ENCODE measurements at regions not wholly inside any gene's neighbourhood (a gene's known extent, or its start where the extent isn't known, plus 50 kb on each side); places are given as distances from the start of the nearest gene placed in this dataset.

DNA sequence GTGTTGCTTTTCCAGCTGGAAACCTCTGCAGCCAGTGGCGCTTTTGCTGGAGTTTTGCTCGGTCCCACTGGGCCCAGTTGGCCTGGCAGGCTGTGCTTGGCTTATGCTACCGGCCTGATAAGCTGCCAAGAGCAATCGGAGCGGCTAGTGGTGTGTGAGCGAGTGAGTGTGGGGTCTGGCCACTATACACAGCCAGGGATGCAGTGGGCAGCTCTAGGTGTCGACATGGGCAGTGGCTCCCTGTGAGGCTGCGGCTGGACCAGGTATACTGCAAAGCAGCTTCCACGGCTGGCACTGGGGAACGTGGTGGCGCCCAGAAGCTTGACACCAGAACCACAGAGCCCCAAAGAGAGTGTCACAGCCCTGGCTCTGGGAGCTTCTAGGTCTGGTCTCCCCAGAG lies 996.5 kb downstream of the GRIK2 start:
- Histone ChIP-seq H3K9me3 (no peaks in the 10 kb centered on the region), H3K36me3 (no peaks in the 10 kb centered on the region), H3K4me1 (peaks cover 22% of the 10 kb centered on the region), H3K27me3 (no peaks in the 10 kb centered on the region), H3K4me3 (ENCODE audit: low read depth, low read length) (peak overlapping the region; percentile 43)
- peak; percentile 77 for DNase-seq
- TF ChIP-seq, protein P1, sequence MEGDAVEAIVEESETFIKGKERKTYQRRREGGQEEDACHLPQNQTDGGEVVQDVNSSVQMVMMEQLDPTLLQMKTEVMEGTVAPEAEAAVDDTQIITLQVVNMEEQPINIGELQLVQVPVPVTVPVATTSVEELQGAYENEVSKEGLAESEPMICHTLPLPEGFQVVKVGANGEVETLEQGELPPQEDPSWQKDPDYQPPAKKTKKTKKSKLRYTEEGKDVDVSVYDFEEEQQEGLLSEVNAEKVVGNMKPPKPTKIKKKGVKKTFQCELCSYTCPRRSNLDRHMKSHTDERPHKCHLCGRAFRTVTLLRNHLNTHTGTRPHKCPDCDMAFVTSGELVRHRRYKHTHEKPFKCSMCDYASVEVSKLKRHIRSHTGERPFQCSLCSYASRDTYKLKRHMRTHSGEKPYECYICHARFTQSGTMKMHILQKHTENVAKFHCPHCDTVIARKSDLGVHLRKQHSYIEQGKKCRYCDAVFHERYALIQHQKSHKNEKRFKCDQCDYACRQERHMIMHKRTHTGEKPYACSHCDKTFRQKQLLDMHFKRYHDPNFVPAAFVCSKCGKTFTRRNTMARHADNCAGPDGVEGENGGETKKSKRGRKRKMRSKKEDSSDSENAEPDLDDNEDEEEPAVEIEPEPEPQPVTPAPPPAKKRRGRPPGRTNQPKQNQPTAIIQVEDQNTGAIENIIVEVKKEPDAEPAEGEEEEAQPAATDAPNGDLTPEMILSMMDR (IDR thresholded peaks at IDR 0.05; ENCODE audit: low read depth, low read length) = no peak

DNA sequence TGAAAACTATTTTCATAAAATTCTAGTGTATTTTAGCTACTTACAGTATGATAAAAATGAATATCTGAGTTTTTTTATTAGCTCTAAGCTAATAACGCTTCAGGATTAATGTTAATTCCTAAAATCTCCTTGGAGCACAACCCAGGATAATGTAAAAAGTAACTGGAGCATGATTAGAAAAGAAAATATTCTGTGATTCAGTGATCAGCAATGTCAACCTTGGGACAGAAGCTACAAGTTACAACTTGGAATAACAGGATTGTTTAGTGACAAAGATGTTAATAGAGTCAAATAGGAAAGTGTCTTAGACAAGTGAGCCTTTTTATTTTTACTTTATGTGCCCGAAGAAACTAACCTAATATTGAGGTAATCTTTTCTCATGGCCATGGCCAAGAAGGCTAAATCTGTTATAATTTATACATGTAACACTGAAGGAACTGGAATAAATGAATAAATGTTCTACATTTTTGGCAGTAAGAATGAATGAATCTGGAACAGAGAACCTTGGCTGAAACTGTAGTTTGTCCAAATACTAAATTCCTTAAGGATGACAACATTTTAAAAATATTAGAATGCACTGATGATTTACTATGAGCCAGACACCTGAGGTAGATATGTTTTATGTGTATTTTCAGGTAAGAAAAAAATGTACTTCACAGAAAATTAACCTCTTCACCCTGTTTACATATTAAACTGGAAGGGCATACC lies 994.0 kb downstream of the GRIK2 start:
- Histone ChIP-seq H3K36me3 (no peaks in the 10 kb centered on the region), H3K4me1 (peaks cover 17% of the 10 kb centered on the region), H3K4me3 (ENCODE audit: low read depth, low read length) (no peak overlapping the region), H3K27me3 (no peaks in the 10 kb centered on the region), H3K9me3 (no peaks in the 10 kb centered on the region)
- TF ChIP-seq, protein P1 (IDR thresholded peaks at IDR 0.05; ENCODE audit: low read depth, low read length) = no peak
- no peak for DNase-seq

DNA sequence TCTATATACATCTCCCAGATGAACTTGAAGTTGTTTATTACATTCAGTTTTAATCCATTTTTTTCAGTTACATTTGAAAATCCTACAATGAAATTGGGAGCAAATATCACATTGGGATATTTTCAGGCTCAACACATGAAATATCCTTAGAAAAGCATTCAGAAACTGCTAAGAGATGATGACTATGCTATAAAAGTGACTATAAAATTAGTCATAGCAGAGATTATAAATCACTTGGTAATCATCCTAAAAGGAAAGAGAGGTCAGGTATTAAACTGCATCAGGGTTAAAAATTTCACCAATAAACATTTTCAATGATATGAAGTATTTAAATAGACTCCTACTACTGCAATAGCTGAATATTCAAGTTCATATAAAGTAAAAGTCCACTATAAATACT lies 987.7 kb downstream of the GRIK2 start:
- DNase-seq = no peak
- TF ChIP-seq, protein P1 (IDR thresholded peaks at IDR 0.05; ENCODE audit: low read depth, low read length) = no peak
- no peak overlapping the region for H3K4me3 ChIP-seq (ENCODE audit: low read depth, low read length)
- H3K4me1 ChIP-seq = no peaks in the 10 kb centered on the region
- no peaks in the 10 kb centered on the region for H3K9me3 ChIP-seq
- H3K27me3 ChIP-seq = no peaks in the 10 kb centered on the region
- H3K36me3 ChIP-seq = no peaks in the 10 kb centered on the region

DNA sequence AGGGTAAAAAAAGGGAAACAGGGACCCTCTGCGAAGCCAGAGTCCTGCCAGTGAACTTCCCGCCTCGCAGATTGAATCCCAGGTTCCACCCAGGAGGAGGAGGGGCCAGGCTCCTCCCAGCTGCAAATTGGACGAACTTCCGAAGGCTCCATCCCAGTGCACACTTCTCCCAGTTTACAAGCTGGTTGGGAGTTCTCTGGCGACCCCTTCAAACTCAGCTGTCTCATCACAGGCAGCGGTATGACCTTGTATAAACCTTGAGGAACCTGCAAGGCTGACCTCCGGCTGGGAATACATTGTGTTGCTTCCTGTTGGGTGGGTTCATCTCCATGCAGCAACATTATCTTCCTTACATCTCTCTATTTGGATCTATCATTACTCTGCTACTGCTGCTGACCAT lies 962.7 kb downstream of the GRIK2 start:
- Histone ChIP-seq H3K9me3 (no peaks in the 10 kb centered on the region), H3K36me3 (no peaks in the 10 kb centered on the region), H3K4me3 (ENCODE audit: low read depth, low read length) (no peak overlapping the region), H3K4me1 (no peaks in the 10 kb centered on the region), H3K27me3 (no peaks in the 10 kb centered on the region)
- TF ChIP-seq, protein P1 (IDR thresholded peaks at IDR 0.05; ENCODE audit: low read depth, low read length) = no peak
- DNase-seq = no peak

DNA sequence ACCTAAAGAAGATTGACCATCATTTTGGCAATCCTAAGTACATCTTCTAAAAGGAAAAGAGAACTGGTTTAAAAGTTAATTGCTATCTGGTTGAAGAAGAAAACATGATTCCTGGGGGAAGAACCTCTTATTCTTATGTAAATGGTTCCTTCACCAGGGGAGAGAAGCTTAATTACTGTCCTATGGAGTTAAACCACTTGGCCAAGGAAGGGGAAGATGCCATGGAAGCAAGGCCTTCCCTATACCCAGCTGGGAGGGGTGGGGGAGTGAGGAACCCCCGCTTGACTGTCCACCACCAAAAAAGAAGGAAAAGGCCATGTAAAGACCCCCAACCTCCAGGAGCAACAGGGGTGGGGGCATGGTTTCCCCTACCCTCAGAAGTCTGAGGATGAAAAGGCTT lies 962.1 kb downstream of the GRIK2 start:
- H3K4me3 ChIP-seq (ENCODE audit: low read depth, low read length) = no peak overlapping the region
- TF ChIP-seq, protein P1 (IDR thresholded peaks at IDR 0.05; ENCODE audit: low read depth, low read length) = no peak
- H3K36me3 ChIP-seq = no peaks in the 10 kb centered on the region
- no peaks in the 10 kb centered on the region for H3K4me1 ChIP-seq
- H3K9me3 ChIP-seq = no peaks in the 10 kb centered on the region
- DNase-seq = no peak
- no peaks in the 10 kb centered on the region for H3K27me3 ChIP-seq

DNA sequence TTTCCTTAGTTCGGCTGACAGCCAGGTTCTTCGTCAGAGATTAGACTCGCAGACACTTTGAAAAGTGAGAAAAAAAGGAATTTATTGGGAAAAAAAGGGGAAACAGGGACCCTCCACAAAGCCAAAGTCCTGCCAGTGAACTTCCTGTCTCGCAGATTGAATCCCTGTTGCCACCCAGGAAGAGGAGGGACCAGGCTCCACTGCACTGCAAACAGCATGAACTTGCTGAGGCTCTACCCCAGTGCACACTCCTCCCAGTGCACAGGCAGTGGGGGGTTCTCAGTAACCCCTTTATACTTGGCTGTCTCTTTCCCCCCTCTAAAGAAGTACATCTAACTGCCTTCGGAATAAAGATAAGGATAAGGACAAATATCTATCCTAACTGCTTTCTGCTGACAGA lies 959.0 kb downstream of the GRIK2 start:
- no peak for DNase-seq
- Histone ChIP-seq H3K4me3 (ENCODE audit: low read depth, low read length) (no peak overlapping the region), H3K4me1 (no peaks in the 10 kb centered on the region), H3K27me3 (no peaks in the 10 kb centered on the region), H3K36me3 (no peaks in the 10 kb centered on the region), H3K9me3 (no peaks in the 10 kb centered on the region)
- TF ChIP-seq, protein P1 (IDR thresholded peaks at IDR 0.05; ENCODE audit: low read depth, low read length) = no peak

All from BE2C (cell line).